ENCODE measurements at regions not wholly inside any gene's neighbourhood (a gene's known extent, or its start where the extent isn't known, plus 50 kb on each side); places are given as distances from the start of the nearest gene placed in this dataset.

- TF ChIP-seq CTCF (conservative IDR thresholded peaks at IDR 0.05; ENCODE audit: low read depth, low read length), result no peak
- no peak for DNase-seq (ENCODE audit: low read depth)
- H3K4me3 ChIP-seq (ENCODE audit: low read depth, low read length), result no peak overlapping the region
These were observed 106.7 kb downstream of the MIS18A start for GRCh38 chr21:32172106-32172505.

- DNase-seq (ENCODE audit: low read depth), result no peak
- H3K4me3 ChIP-seq (ENCODE audit: low read depth, low read length), result no peak overlapping the region
- TF ChIP-seq CTCF (conservative IDR thresholded peaks at IDR 0.05; ENCODE audit: low read depth, low read length), result no peak
These were observed 111.3 kb downstream of the MIS18A start for GRCh38 chr21:32167513-32167912.

DNA sequence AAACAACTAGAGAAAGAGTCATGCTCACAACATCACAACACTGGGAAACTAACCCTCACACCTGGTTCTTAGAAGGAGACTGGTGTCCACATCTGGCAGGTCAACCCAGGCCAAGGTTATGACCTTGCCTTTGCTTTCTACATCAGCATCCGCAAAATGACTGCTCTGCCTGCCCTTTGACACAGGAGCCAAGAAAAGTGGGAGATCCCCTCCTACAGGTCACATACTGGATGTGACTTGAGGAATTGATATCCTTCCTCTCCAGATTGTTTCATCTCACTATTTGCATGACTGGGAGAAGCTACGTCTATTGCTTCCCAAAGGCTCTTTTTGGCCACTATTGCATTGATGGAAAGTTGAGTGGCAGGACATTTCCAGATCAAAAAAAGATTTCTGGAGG is 115.5 kb downstream of the MIS18A start:
- DNase-seq (ENCODE audit: low read depth), result no peak
- TF ChIP-seq CTCF (conservative IDR thresholded peaks at IDR 0.05; ENCODE audit: low read depth, low read length), result no peak
- no peak overlapping the region for H3K4me3 ChIP-seq (ENCODE audit: low read depth, low read length)

DNA sequence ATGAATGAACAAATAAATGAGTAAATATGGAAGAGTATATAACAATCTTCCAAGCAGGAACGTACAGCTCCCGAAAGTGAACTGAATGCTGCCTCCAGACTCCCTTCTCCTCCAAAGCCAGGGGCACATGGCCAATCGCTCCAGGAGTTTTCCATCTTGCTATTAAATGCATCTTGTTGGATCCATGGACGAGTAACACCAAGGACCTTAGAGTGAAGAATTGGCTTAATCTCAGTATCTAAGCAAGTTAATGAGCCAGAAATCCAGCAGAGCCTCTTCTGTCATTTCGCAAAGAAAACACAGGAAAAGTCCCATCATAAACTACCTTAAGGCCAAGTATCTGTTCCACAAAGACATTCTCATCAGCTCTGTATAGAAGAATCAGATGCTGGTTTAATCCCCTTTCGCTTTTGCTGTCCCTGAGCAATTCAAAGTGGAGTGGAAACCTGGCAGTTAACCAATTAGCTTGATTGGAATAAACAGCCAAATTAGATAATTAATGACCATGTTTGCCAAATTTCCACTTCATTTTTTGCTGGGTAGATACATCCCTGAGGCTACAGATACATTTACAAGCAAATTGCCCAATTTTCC is 116.0 kb downstream of the MIS18A start:
- no peak for TF ChIP-seq CTCF (conservative IDR thresholded peaks at IDR 0.05; ENCODE audit: low read depth, low read length)
- DNase-seq (ENCODE audit: low read depth), result no peak
- H3K4me3 ChIP-seq (ENCODE audit: low read depth, low read length), result no peak overlapping the region

DNA sequence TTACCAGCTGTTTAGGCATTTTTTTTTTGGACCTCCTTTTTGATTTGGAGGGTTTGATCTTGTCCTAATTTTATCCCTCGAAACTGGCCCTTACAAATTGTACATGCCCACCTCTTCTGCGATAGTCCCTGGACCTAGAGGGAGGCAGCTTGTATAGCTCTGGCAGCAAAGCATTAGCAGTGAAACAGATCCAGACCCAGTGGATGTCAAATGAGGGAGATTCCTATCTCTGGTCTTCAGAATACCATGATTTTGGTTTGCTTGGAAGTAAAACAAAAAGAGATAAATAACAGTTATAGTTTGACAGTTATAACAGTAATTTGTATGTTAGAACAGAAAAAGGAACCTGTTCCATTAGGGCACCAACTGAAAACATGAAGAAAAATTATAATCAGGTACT is 123.6 kb downstream of the MIS18A start:
- TF ChIP-seq CTCF (conservative IDR thresholded peaks at IDR 0.05; ENCODE audit: low read depth, low read length), result no peak
- H3K4me3 ChIP-seq (ENCODE audit: low read depth, low read length), result no peak overlapping the region
- no peak for DNase-seq (ENCODE audit: low read depth)

GRCh38 chr21:32147041-32147440 is 131.8 kb downstream of the MIS18A start:
- peak; percentile 6 for DNase-seq (ENCODE audit: low read depth)
- no peak overlapping the region for H3K4me3 ChIP-seq (ENCODE audit: low read depth, low read length)
- no peak for TF ChIP-seq CTCF (conservative IDR thresholded peaks at IDR 0.05; ENCODE audit: low read depth, low read length)

DNA sequence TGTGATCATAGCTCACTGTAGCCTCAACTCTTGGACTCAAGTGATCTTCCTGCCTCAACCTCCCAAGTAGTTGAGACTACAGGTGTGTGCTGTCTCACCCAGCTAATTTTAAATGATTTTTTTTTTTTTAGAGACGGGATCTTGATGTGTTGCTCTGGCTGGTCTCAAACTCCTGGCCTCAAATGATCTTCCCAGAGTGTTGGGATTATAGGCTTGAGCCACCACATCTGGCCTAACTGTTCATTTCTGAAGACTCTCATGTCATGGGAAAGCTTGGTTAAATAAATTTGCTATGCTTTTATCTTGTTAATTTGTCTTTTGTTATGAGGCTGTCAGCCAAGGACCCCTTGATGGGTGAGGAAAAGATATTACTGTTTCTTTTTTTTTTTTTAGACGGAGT is 134.0 kb downstream of the MIS18A start:
- no peak overlapping the region for H3K4me3 ChIP-seq (ENCODE audit: low read depth, low read length)
- no peak for DNase-seq (ENCODE audit: low read depth)
- TF ChIP-seq CTCF (conservative IDR thresholded peaks at IDR 0.05; ENCODE audit: low read depth, low read length), result no peak

All from epithelial cell of proximal tubule (primary cell).